ENCODE measurements at regions not wholly inside any gene's neighbourhood (a gene's known extent, or its start where the extent isn't known, plus 50 kb on each side); places are given as distances from the start of the nearest gene placed in this dataset.

GRCh38 chr11:129590030-129590752, 214.5 kb downstream of the BARX2 start:
- no peak for DNase-seq (ENCODE audit: low read depth in 2 of 2)
- no peak overlapping the region for H3K4me3 ChIP-seq (replicated peaks in 1 of 2; ENCODE audit: low read depth in 2 of 2, low read length in 2 of 2)
- no peak for TF ChIP-seq CTCF (IDR thresholded peaks at IDR 0.05; ENCODE audit: low read depth, low read length)

GRCh38 chr11:129590753-129591475, 215.3 kb downstream of the BARX2 start:
- no peak overlapping the region for H3K4me3 ChIP-seq (replicated peaks in 1 of 2; ENCODE audit: low read depth in 2 of 2, low read length in 2 of 2)
- no peak for DNase-seq (ENCODE audit: low read depth in 2 of 2)
- no peak for TF ChIP-seq CTCF (IDR thresholded peaks at IDR 0.05; ENCODE audit: low read depth, low read length)

- DNase-seq (ENCODE audit: low read depth in 2 of 2), result no peak
- no peak overlapping the region for H3K4me3 ChIP-seq (replicated peaks in 1 of 2; ENCODE audit: low read depth in 2 of 2, low read length in 2 of 2)
- no peak for TF ChIP-seq CTCF (IDR thresholded peaks at IDR 0.05; ENCODE audit: low read depth, low read length)
Observed at GRCh38 chr11:129591527-129591926, 215.9 kb downstream of the BARX2 start.

GRCh38 chr11:129592191-129592590, 216.5 kb downstream of the BARX2 start:
- TF ChIP-seq CTCF (IDR thresholded peaks at IDR 0.05; ENCODE audit: low read depth, low read length), result no peak
- DNase-seq (ENCODE audit: low read depth in 2 of 2), result no peak
- no peak overlapping the region for H3K4me3 ChIP-seq (replicated peaks in 1 of 2; ENCODE audit: low read depth in 2 of 2, low read length in 2 of 2)

GRCh38 chr11:129593098-129593497, 217.4 kb downstream of the BARX2 start:
- no peak for DNase-seq (ENCODE audit: low read depth in 2 of 2)
- H3K4me3 ChIP-seq (replicated peaks in 1 of 2; ENCODE audit: low read depth in 2 of 2, low read length in 2 of 2), result no peak overlapping the region
- no peak for TF ChIP-seq CTCF (IDR thresholded peaks at IDR 0.05; ENCODE audit: low read depth, low read length)

- no peak overlapping the region for H3K4me3 ChIP-seq (replicated peaks in 1 of 2; ENCODE audit: low read depth in 2 of 2, low read length in 2 of 2)
- no peak for DNase-seq (ENCODE audit: low read depth in 2 of 2)
- TF ChIP-seq CTCF (IDR thresholded peaks at IDR 0.05; ENCODE audit: low read depth, low read length), result no peak
Observed at GRCh38 chr11:129595038-129595962, 219.7 kb downstream of the BARX2 start.
